Breast epithelium (tissue), 4 donors: ENCODE measurements at regions not wholly inside any gene's neighbourhood (a gene's known extent, or its start where the extent isn't known, plus 50 kb on each side); places are given as distances from the start of the nearest gene placed in this dataset.

Experiments used
- DNase-seq, 2 donors: peaks; one replicate each; pipeline ENCODE4 v3.0.0-alpha.2; 2019; ENCODE audit warnings: low spot score in 2 of 2
- H3K27ac ChIP-seq, 2 donors: fragments of 200-600 bp; sonication (generic) in 1 of 2; one replicate each; pipeline ENCODE4 v1.5.1; 2016 to 2019; ENCODE audit warnings: mild to moderate bottlenecking in 1 of 2
- H3K27me3 ChIP-seq, 2 donors: fragments of 200-600 bp; sonication (generic) in 1 of 2; one replicate each; pipeline versions ENCODE4 v1.5.1 to v1.6.0; 2017 to 2019; ENCODE audit warnings: control low read depth in 1 of 2, mild to moderate bottlenecking in 1 of 2
- H3K36me3 ChIP-seq: fragments of 200-600 bp; one replicate; pipeline ENCODE4 v1.5.1; 2019
- H3K4me1 ChIP-seq, 2 donors: fragments of 200-600 bp; sonication (generic); one replicate each; pipeline ENCODE4 v1.5.1; 2016 to 2019; ENCODE audit warnings: control low read depth in 1 of 2
- H3K4me3 ChIP-seq, 3 donors: fragments of 200-600 bp; sonication (generic); 1 replicate in 2 of 3; 2 replicates in 1 of 3; pipeline ENCODE4 v1.5.1; 2016 to 2019; ENCODE audit warnings: mild to moderate bottlenecking in 3 of 3, moderate library complexity in 2 of 3
- H3K9me3 ChIP-seq, 2 donors: fragments of 200-600 bp; sonication (generic) in 1 of 2; one replicate each; pipeline ENCODE4 v1.5.1; 2016 to 2019; ENCODE audit warnings: control low read depth in 1 of 2
- CTCF ChIP-seq, 3 donors: fragments of 450-650 bp; IDR thresholded peaks; one replicate each; pipeline ENCODE4 v1.5.1; 2016 to 2017; ENCODE audit warnings: antibody characterized with exemption in 3 of 3, mild to moderate bottlenecking in 3 of 3, moderate library complexity in 3 of 3
- POLR2A ChIP-seq: fragments of 450-650 bp; IDR thresholded peaks from one replicate; pipeline ENCODE4 v1.6.1; 2016; ENCODE audit warnings: antibody characterized with exemption, mild to moderate bottlenecking, moderate library complexity
- POLR2AphosphoS5 ChIP-seq, 3 donors: sonication (generic); formaldehyde crosslinking; IDR thresholded peaks; one replicate each; pipeline ENCODE4 v1.6.1; 2017; ENCODE audit warnings: antibody characterized with exemption in 3 of 3
- intact Hi-C: fragments of 100-400 bp; cut with DNase I; formaldehyde crosslinking; loops from one replicate; pipeline ENCODE4 v1.15.1; 2023; ENCODE audit warnings: low total_unique reads

GRCh38 chr20:22944062-22944461, 91.0 kb upstream of the SSTR4 start:
- H3K4me1 ChIP-seq, result no peaks in the 10 kb centered on the region
- no peak overlapping the region for H3K27ac ChIP-seq
- no peak overlapping the region for H3K4me3 ChIP-seq
- H3K36me3 ChIP-seq, result no peaks in the 10 kb centered on the region
- intact Hi-C loops, result no loop called here
- DNase-seq, result no peak
- no peak for TF ChIP-seq CTCF (IDR thresholded peaks at IDR 0.05)
- H3K9me3 ChIP-seq, result no peaks in the 10 kb centered on the region
- H3K27me3 ChIP-seq, result no peaks in the 10 kb centered on the region

- Histone ChIP-seq H3K27ac (no peak overlapping the region), H3K27me3 (no peaks in the 10 kb centered on the region), H3K9me3 (no peaks in the 10 kb centered on the region), H3K4me3 (no peak overlapping the region), H3K36me3 (no peaks in the 10 kb centered on the region), H3K4me1 (no peaks in the 10 kb centered on the region)
- no peak for DNase-seq
- TF ChIP-seq CTCF (IDR thresholded peaks at IDR 0.05) (no peak), POLR2AphosphoS5 (IDR thresholded peaks at IDR 0.05) (no peak)
- intact Hi-C loops, result no loop called here
Measured at GRCh38 chr20:22944936-22945335, 90.2 kb upstream of the SSTR4 start.

GRCh38 chr20:22946596-22946995, 88.5 kb upstream of the SSTR4 start:
- Histone ChIP-seq H3K9me3 (no peaks in the 10 kb centered on the region), H3K27me3 (no peaks in the 10 kb centered on the region), H3K27ac (no peak overlapping the region), H3K4me3 (no peak overlapping the region), H3K36me3 (no peaks in the 10 kb centered on the region), H3K4me1 (no peaks in the 10 kb centered on the region)
- TF ChIP-seq POLR2AphosphoS5 (IDR thresholded peaks at IDR 0.05), result no peak
- TF ChIP-seq POLR2A, result no peak
- intact Hi-C loops, result no loop called here
- DNase-seq, result no peak

GRCh38 chr20:22949331-22950109, 85.6 kb upstream of the SSTR4 start:
- no peak for DNase-seq
- no peaks in the 10 kb centered on the region for H3K27me3 ChIP-seq
- no peak for TF ChIP-seq CTCF (IDR thresholded peaks at IDR 0.05)
- TF ChIP-seq POLR2AphosphoS5 (IDR thresholded peaks at IDR 0.05), result no peak
- no peak for TF ChIP-seq POLR2A

GRCh38 chr20:22951966-22952365, 83.1 kb upstream of the SSTR4 start:
- intact Hi-C loops, result no loop called here
- no peak for TF ChIP-seq POLR2A
- TF ChIP-seq CTCF (IDR thresholded peaks at IDR 0.05), result no peak
- no peak for TF ChIP-seq POLR2AphosphoS5 (IDR thresholded peaks at IDR 0.05)

More at GRCh38 chr20:22949331-22950109, 85.6 kb upstream of the SSTR4 start:
- Histone ChIP-seq H3K27ac (no peak overlapping the region), H3K36me3 (no peaks in the 10 kb centered on the region), H3K9me3 (no peaks in the 10 kb centered on the region), H3K4me3 (no peak overlapping the region), H3K4me1 (no peaks in the 10 kb centered on the region)
- intact Hi-C loops, result no loop called here

More at GRCh38 chr20:22951966-22952365, 83.1 kb upstream of the SSTR4 start:
- H3K4me1 ChIP-seq, result no peaks in the 10 kb centered on the region
- H3K36me3 ChIP-seq, result no peaks in the 10 kb centered on the region
- no peaks in the 10 kb centered on the region for H3K9me3 ChIP-seq
- no peak overlapping the region for H3K27ac ChIP-seq
- DNase-seq, result no peak
- H3K27me3 ChIP-seq, result no peaks in the 10 kb centered on the region
- no peak overlapping the region for H3K4me3 ChIP-seq
